ENCODE measurements at regions not wholly inside any gene's neighbourhood (a gene's known extent, or its start where the extent isn't known, plus 50 kb on each side); places are given as distances from the start of the nearest gene placed in this dataset.
A peak's percentile ranks its signal among the peaks of the same experiment; 100 is the strongest.
"Not testable (repeated sequence)": the region's sequence is repeated elsewhere in the genome, so short reads cannot be mapped to it uniquely, and the experiment has no call there.

- intact Hi-C loops (cut with DNase I), result no loop called here
- no peak for DNase-seq
These were observed 746.6 kb upstream of the PABPC4L start for GRCh38 chr4:134948110-134948642.

GRCh38 chr4:134944115-134944514 is 742.5 kb upstream of the PABPC4L start:
- DNase-seq, result no peak
- intact Hi-C loops (cut with DNase I), result no loop called here

GRCh38 chr4:134936014-134936413 is 734.4 kb upstream of the PABPC4L start:
- no peak for DNase-seq
- intact Hi-C loops (cut with DNase I), result no loop called here

GRCh38 chr4:134935320-134935719 is 733.7 kb upstream of the PABPC4L start:
- peak in 11 of 42 donors; percentile 3 to 59 (median 25) for DNase-seq
- intact Hi-C loops (cut with DNase I), result no loop called here

GRCh38 chr4:134934036-134934808 is 732.6 kb upstream of the PABPC4L start:
- intact Hi-C loops (cut with DNase I), result no loop called here
- DNase-seq, result no peak

GRCh38 chr4:134915355-134915754 is 713.8 kb upstream of the PABPC4L start:
- DNase-seq, result no peak
- intact Hi-C loops (cut with DNase I), result no loop called here

- DNase-seq; intact Hi-C loops (cut with DNase I): not testable (repeated sequence)
These were observed 712.7 kb upstream of the PABPC4L start for GRCh38 chr4:134914250-134914649.

GRCh38 chr4:134911941-134912340 is 710.4 kb upstream of the PABPC4L start:
- DNase-seq, result no peak
- intact Hi-C loops (cut with DNase I), result no loop called here

- peak in 10 of 42 donors; percentile 4 to 26 (median 13) for DNase-seq
- intact Hi-C loops (cut with DNase I), result no loop called here
These were observed 704.9 kb upstream of the PABPC4L start for GRCh38 chr4:134906404-134907023.

GRCh38 chr4:134905061-134905460 is 703.5 kb upstream of the PABPC4L start:
- intact Hi-C loops (cut with DNase I), result no loop called here
- no peak for DNase-seq

GRCh38 chr4:134888156-134888555 is 686.6 kb upstream of the PABPC4L start:
- no peak for DNase-seq
- intact Hi-C loops (cut with DNase I), result no loop called here

- intact Hi-C loops (cut with DNase I), result no loop called here
These were observed 683.8 kb upstream of the PABPC4L start for GRCh38 chr4:134885436-134885835.

GRCh38 chr4:134883831-134884449 is 682.4 kb upstream of the PABPC4L start:
- no peak for DNase-seq
- intact Hi-C loops (cut with DNase I), result no loop called here

More at GRCh38 chr4:134885436-134885835, 683.8 kb upstream of the PABPC4L start:
- DNase-seq, result no peak

- intact Hi-C loops (cut with DNase I), result no loop called here
- no peak for DNase-seq
These were observed 677.4 kb upstream of the PABPC4L start for GRCh38 chr4:134879019-134879418.

- intact Hi-C loops (cut with DNase I), result no loop called here
- DNase-seq, result no peak
These were observed 665.4 kb upstream of the PABPC4L start for GRCh38 chr4:134867027-134867426.

GRCh38 chr4:134865675-134866074 is 664.1 kb upstream of the PABPC4L start:
- no peak for DNase-seq
- intact Hi-C loops (cut with DNase I), result no loop called here

- DNase-seq, result no peak
- intact Hi-C loops (cut with DNase I), result no loop called here
These were observed 660.5 kb upstream of the PABPC4L start for GRCh38 chr4:134862116-134862515.

- DNase-seq, result no peak
- intact Hi-C loops (cut with DNase I), result no loop called here
These were observed 647.1 kb upstream of the PABPC4L start for GRCh38 chr4:134848681-134849080.

- DNase-seq; intact Hi-C loops (cut with DNase I): not testable (repeated sequence)
These were observed 629.2 kb upstream of the PABPC4L start for GRCh38 chr4:134830741-134831140.

- DNase-seq, result no peak
- intact Hi-C loops (cut with DNase I), result no loop called here
These were observed 611.0 kb upstream of the PABPC4L start for GRCh38 chr4:134812611-134813010.

Data from head of caudate nucleus (tissue), 42 donors.